ENCODE measurements at regions not wholly inside any gene's neighbourhood (a gene's known extent, or its start where the extent isn't known, plus 50 kb on each side); places are given as distances from the start of the nearest gene placed in this dataset.

GRCh38 chr13:61725806-61726205 is 310.2 kb upstream of the PCDH20 start:
- Histone ChIP-seq H3K27ac (no peak overlapping the region), H3K27me3 (ENCODE audit: insufficient read depth, low read depth, severe bottlenecking) (no peaks in the 10 kb centered on the region), H3K9me3 (ENCODE audit: severe bottlenecking) (no peaks in the 10 kb centered on the region), H3K4me3 (ENCODE audit: low read depth, low read length) (no peak overlapping the region), H3K36me3 (no peaks in the 10 kb centered on the region)
- DNase-seq: no peak
- no peak for TF ChIP-seq CTCF (IDR thresholded peaks at IDR 0.05; ENCODE audit: low read depth, low read length)

- no peak for DNase-seq
- Histone ChIP-seq H3K36me3 (no peaks in the 10 kb centered on the region), H3K27me3 (ENCODE audit: insufficient read depth, low read depth, severe bottlenecking) (no peaks in the 10 kb centered on the region), H3K9me3 (ENCODE audit: severe bottlenecking) (no peaks in the 10 kb centered on the region), H3K4me3 (ENCODE audit: low read depth, low read length) (no peak overlapping the region), H3K27ac (no peak overlapping the region)
- no peak for TF ChIP-seq CTCF (IDR thresholded peaks at IDR 0.05; ENCODE audit: low read depth, low read length)
These were observed 306.5 kb upstream of the PCDH20 start for GRCh38 chr13:61722119-61722518.

- no peak for TF ChIP-seq CTCF (IDR thresholded peaks at IDR 0.05; ENCODE audit: low read depth, low read length)
- H3K4me3 ChIP-seq (ENCODE audit: low read depth, low read length): no peak overlapping the region
- no peaks in the 10 kb centered on the region for H3K9me3 ChIP-seq (ENCODE audit: severe bottlenecking)
- no peaks in the 10 kb centered on the region for H3K36me3 ChIP-seq
- H3K27me3 ChIP-seq (ENCODE audit: insufficient read depth, low read depth, severe bottlenecking): no peaks in the 10 kb centered on the region
- no peak for DNase-seq
- H3K27ac ChIP-seq: no peak overlapping the region
These were observed 297.0 kb upstream of the PCDH20 start for GRCh38 chr13:61712621-61713020.

GRCh38 chr13:61709258-61709657 is 293.6 kb upstream of the PCDH20 start:
- DNase-seq: no peak
- H3K27me3 ChIP-seq (ENCODE audit: insufficient read depth, low read depth, severe bottlenecking): no peaks in the 10 kb centered on the region
- H3K4me3 ChIP-seq (ENCODE audit: low read depth, low read length): no peak overlapping the region
- no peak for TF ChIP-seq CTCF (IDR thresholded peaks at IDR 0.05; ENCODE audit: low read depth, low read length)
- no peaks in the 10 kb centered on the region for H3K36me3 ChIP-seq
- no peak overlapping the region for H3K27ac ChIP-seq
- no peaks in the 10 kb centered on the region for H3K9me3 ChIP-seq (ENCODE audit: severe bottlenecking)

- Histone ChIP-seq H3K9me3 (ENCODE audit: severe bottlenecking) (no peaks in the 10 kb centered on the region), H3K4me3 (ENCODE audit: low read depth, low read length) (no peak overlapping the region), H3K27me3 (ENCODE audit: insufficient read depth, low read depth, severe bottlenecking) (no peaks in the 10 kb centered on the region), H3K36me3 (no peaks in the 10 kb centered on the region), H3K27ac (no peak overlapping the region)
- no peak for TF ChIP-seq CTCF (IDR thresholded peaks at IDR 0.05; ENCODE audit: low read depth, low read length)
- no peak for DNase-seq
These were observed 291.2 kb upstream of the PCDH20 start for GRCh38 chr13:61706899-61707298.

- Histone ChIP-seq H3K4me3 (ENCODE audit: low read depth, low read length) (no peak overlapping the region), H3K27me3 (ENCODE audit: insufficient read depth, low read depth, severe bottlenecking) (no peaks in the 10 kb centered on the region), H3K36me3 (no peaks in the 10 kb centered on the region), H3K27ac (no peak overlapping the region), H3K9me3 (ENCODE audit: severe bottlenecking) (no peaks in the 10 kb centered on the region)
- no peak for TF ChIP-seq CTCF (IDR thresholded peaks at IDR 0.05; ENCODE audit: low read depth, low read length)
- no peak for DNase-seq
These were observed 285.0 kb upstream of the PCDH20 start for GRCh38 chr13:61700620-61701019.
